Embryonic facial prominence (tissue), 1 donor: ENCODE measurements at regions not wholly inside any gene's neighbourhood (a gene's known extent, or its start where the extent isn't known, plus 50 kb on each side); places are given as distances from the start of the nearest gene placed in this dataset.
"Not testable (repeated sequence)": the region's sequence is repeated elsewhere in the genome, so short reads cannot be mapped to it uniquely, and the experiment has no call there.

Source experiments
- DNase-seq: peaks from one replicate; pipeline ENCODE4 v3.0.0-alpha.2; 2016; ENCODE audit errors: extremely low spot score

DNA sequence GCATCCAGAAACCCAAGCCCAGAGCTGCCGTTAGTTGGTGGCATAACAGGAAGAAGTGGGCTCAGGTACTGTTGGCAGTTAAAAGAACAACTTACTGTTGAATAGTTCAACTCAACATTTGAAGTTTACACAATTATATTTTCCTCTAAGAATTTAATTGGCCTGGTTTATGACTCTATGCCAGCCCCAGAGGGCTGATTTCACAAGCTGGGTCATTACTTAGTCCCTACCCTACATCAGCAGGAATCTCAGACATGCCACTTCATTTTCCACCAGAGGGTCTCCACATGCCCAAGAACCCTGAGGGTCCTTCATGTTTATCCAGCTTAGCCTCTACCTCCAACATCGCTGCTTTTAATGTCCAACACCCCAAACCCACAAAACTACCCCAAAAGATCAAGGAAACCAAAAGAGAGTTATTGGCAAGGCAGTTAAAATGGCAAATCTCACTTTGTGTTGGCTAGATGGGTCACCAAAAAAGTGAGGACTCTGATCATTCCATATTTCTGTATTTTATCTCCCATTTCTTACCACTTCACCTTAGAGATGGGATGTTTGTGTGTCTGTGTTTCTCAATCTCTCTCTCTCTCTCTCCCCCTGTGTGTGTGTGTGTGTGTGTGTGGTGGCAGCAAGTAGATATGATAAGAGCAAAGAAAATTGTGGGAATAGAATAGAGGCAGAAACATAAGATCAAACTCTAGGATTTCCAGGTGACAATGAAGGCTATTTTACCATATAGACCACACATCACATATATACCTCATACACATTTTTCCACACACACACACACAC is 112.5 kb upstream of the TBX18 start:
- DNase-seq: no peak

DNA sequence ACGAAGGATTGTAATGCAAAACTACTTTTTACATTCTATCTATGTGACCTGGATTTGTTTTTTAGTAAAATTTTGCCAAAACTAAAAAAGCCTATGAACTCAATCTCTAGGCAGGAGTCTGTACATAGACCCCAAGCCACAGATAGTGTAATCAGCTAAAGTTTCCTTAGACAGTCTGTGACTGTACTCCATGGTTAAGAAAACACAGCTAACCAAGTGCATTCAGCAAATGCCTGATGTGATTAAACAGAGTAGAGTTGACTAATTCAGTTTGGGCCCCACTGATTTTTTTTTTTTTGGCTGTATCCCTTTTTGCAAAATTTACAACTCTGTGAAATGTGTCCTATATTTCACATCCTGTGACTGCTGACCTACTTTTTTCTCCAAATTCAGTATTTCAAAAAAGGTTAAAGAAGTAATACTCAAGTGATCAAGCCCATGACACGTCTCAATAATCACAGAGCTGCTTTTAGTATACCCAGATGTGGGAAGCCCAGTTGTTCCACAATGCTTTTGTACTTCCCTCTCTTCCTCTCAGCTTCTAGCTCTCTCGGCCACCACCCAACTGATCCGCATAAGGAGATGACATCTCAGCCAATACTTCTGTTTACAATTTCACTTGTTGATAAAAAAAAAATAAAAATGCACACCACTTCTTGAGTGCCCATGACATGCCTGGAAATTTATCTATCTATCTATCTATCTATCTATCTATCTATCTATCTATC is 108.8 kb upstream of the TBX18 start:
- DNase-seq: no peak

GRCh38 chr6:84871925-84872324 is 107.5 kb upstream of the TBX18 start:
- DNase-seq: no peak

DNA sequence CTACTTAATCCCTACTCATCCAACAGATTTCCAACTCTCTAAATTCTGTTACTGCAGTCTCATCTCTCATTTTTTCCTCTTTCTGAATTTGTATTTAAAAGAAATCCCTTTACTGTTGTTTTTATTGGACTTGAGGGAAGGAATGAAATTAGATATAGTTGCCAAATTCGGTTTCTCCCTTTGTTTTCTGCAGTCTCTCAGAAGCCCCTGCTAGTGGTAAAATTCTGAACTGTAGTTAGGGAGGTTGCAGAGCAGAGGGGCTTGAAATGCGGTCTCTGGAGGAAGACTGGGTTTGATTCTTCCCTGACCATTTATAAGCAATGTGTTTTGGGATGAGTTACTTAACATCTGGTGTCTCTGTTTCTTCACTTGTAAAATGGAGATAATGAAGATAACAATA is 106.3 kb upstream of the TBX18 start:
- DNase-seq: no peak

- no peak for DNase-seq
Observed at GRCh38 chr6:84868149-84868548, 103.8 kb upstream of the TBX18 start.

DNA sequence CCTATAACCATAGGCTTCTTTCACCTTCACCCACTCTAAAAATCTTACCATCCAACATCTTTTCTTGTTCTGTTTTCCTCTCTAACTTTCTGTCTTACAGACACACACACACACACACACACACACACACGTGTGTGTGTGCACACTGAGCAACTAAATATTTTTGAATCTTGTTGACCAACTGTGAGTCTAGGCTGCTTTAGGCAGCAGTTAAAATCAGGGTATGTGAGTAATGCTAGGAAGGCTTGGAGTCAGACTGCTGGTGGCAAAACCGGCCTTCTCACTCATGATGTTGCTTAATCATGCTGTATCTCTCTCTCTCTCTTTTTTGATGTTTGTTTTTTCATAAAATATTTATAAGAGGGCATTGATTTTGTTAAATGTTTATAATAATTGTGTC is 103.1 kb upstream of the TBX18 start:
- no peak for DNase-seq

DNA sequence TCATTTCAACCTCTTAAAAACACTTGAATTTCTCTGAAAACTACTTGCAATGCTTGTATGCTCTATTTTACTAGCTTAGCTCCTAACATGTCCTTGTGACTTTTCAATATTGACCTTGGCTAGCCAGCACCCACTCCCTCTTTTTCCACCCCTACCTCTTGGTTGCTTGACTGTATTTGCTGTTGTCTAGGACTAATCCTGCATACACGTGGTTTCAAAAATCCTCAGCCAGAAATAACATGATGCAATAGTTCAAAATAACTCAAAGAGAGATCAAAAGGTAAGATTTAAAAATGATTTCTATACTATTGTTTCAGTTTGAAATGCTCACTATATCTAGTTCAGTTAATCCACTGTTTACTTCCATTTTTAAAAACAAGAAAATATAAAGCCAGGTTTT is 102.3 kb upstream of the TBX18 start:
- no peak for DNase-seq

- not testable (repeated sequence) for DNase-seq
Observed at GRCh38 chr6:84865372-84865771, 101.0 kb upstream of the TBX18 start.

DNA sequence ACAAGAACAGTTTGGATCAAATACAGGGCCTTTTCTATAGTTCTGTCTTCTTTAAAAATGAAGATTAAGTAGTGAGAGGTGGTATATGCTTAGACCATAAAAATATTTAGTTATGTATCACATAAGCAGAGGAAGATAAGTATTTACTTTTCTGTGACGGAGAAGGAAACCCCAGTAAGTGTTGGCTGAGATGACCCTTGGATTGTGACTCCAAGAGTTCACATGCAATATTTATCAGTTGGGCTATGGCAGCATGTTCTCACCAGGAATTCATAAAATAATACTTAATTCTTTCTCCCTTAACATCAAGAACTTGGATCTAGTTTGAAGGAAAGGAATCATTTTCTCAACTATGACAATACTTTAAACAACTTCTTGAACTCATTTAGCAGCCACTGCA is 98.4 kb upstream of the TBX18 start:
- no peak for DNase-seq

- DNase-seq: no peak
Observed at GRCh38 chr6:84860920-84861319, 96.5 kb upstream of the TBX18 start.

DNA sequence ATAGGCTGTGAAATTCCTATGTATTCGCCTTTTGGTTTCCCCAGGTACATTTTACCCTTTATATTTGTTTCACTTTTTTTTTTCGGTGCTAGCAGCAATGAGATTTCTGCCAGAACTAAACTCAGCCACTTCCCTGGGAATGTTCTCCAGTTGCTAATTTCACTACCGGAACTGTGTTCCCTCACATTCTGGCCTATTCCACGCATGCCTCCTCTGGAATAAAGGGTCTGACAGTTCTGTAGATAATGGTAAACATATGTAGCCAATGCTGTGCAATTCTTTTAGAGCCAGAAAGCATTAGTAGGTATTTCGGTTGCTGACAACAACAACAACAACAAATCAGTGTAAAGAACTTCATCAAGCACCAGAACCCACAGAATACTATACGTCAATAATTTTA is 96.1 kb upstream of the TBX18 start:
- no peak for DNase-seq

DNA sequence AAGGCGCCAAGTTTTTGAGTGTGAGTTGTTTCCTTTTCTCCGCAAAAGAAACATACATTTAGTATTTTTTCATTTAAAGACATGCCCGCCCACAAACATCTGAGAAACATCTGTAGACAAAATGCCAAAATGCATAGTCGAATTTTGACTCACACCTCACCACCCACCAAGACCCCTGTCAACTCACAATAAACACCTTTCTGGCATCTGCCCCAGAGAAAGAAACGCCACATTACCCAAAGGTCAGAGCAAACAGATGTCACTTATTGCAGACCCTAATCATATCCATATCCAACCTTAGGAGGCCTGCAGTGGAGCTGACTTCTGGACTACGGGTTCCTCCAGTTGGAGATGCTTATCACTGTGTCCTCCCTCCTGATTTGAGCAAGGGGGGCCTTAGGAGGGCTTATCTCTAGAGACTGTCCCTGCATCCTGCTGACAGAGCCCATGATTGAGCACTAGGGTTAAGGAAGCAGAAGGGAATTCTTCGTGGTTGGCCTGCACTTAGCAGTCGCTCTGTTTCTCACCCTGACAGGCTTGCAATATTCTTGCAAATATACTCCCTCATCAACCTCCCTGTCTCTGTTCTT is 90.5 kb upstream of the TBX18 start:
- DNase-seq: no peak

- DNase-seq: no peak
Observed at GRCh38 chr6:84853901-84854300, 89.5 kb upstream of the TBX18 start.

DNA sequence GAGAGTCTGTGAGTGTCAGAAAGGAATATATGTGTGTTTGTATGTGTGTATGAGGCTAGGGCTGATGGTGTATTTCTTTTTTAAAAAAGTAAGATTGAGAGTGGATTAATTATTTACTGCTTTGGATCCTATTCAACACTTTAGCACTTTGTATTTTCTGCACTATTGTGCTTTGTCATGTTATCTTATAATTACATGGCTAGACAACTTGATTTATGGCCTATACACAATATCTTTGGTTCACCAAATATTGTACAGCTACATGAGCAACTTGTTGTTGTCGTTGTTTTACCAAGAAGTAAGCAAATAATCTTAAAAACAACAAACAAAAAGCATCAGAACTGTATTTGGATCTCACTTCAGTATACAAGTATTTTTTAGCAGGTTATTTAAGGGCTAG is 84.6 kb upstream of the TBX18 start:
- no peak for DNase-seq

GRCh38 chr6:84847390-84848160 is 83.2 kb upstream of the TBX18 start:
- DNase-seq: no peak

DNA sequence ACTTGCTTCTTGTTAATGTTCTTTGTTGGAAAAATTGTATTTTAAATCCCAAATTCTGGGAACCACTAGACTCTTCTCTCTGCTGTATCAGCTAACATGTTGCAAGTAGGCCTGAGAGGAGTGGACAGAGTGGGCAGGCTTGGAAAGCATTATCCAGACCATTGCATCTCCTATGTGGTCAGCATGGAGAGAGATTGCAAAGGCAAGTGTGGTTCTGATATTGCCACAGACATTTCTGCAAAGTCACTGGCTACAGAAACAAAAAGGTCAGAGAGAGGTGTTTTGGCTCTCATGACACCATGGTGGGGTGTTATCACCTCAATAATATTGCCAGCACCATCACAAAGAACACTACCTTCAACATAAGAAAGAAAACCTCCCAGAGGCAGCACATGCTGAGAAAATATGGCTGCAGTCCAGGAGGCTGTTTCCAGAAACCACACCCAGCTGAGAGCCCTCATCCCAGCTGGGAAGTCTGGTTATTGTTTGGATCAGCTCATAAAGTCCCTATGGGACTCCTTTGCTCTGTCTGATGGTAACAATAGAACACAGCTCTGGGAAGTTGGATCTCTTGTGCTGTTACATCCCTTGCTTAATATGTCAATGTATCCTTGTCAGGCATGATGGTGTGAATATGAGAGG is 78.2 kb upstream of the TBX18 start:
- DNase-seq: no peak

DNA sequence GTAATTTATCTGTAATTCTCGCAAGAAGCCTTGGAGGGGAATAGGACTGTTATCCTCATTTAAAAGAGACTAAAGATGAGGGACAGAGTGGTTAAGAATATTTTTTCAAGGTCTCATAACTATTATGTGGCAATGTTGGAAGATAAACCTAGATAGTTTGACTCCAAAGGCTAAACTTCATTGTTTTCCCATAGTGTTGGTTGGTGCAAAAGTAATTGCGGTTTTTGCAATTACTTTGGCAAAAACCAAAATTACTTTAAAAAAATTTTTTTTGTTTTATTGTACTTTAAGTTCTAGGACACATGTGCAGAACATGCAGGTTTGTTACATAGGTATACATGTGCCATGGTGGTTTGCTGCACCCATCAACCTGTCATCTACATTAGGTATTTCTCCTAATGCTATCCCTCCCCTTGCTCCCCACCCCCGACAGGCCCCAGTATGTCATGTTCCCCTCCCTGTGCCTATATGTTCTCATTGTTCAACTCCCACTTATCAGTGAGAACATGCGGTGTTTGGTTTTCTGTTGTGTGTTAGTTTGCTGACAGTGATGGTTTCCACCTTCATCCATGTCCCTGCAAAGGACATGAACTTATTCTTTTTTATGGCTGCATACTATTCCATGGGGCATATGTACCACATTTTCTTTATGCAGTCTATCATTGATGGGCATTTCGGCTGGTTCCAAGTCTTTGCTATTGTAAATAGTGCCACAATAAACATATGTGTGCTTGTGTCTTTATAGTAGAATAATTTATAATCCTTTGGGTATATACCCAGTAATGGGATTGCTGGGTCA is 72.9 kb upstream of the TBX18 start:
- DNase-seq: not testable (repeated sequence)

- DNase-seq: no peak
Observed at GRCh38 chr6:84836366-84836765, 72.0 kb upstream of the TBX18 start.

DNA sequence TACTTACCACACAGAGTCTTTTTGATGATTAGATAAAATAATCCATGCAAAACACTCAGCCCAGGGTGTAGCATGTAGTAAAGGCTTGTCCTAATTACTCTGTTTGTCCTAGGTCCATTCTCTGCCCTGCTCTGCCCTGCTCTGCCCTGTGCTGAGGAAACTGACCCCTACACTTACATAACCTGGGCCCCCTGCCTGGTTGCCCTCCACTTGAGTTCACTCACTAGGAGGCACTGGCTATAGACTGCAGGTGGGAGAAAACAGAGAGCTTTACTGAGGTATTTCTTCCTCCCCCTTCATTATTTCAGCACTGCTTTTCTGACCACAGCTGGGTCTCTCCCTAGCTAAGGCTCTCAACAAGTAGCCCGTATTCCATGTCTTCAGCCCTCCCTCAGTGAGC is 70.9 kb upstream of the TBX18 start:
- no peak for DNase-seq

DNA sequence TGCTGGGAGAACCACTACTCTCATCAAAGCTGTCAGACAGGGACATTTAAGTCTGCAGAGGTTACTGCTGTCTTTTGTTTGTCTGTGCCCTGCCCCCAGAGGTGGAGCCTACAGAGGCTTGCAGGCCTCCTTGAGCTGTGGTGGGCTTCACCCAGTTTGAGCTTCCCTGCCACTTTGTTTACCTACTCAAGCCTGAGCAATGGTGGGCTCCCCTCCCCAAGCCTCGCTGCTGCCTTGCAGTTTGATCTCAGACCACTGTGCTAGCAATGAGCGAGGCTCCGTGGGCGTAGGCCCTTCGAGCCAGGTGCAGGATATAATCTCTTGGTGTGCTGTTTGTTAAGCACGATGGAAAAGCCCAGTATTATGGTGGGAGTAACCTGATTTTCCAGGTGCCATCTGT is 67.5 kb upstream of the TBX18 start:
- DNase-seq: not testable (repeated sequence)

GRCh38 chr6:84825461-84825860 is 61.1 kb upstream of the TBX18 start:
- no peak for DNase-seq
